NOMO-1 treated with dmso at 0.1 percent for 144 hours (cell line): ENCODE measurements at regions not wholly inside any gene's neighbourhood (a gene's known extent, or its start where the extent isn't known, plus 50 kb on each side); places are given as distances from the start of the nearest gene placed in this dataset.

Source experiments
- DNase-seq: peaks from one replicate; lab custom pipeline; 2025; ENCODE audit not compliant: unreplicated experiment; lab: John Stamatoyannopoulos, UW

GRCh38 chr14:22513066-22513812, 75.8 kb downstream of the DAD1 start:
- DNase-seq: no peak

- no peak for DNase-seq
These were observed 76.8 kb downstream of the DAD1 start for GRCh38 chr14:22512106-22512814.

GRCh38 chr14:22510527-22511110, 78.4 kb downstream of the DAD1 start:
- DNase-seq: no peak

- no peak for DNase-seq
These were observed 79.2 kb downstream of the DAD1 start for GRCh38 chr14:22509751-22510300.

GRCh38 chr14:22509036-22509709, 79.9 kb downstream of the DAD1 start:
- DNase-seq: no peak

GRCh38 chr14:22508662-22509035, 80.4 kb downstream of the DAD1 start:
- DNase-seq: no peak

- DNase-seq: no peak
These were observed 80.9 kb downstream of the DAD1 start for GRCh38 chr14:22508150-22508457.

GRCh38 chr14:22506778-22507351, 82.2 kb downstream of the DAD1 start:
- DNase-seq: no peak

GRCh38 chr14:22506378-22506710, 82.7 kb downstream of the DAD1 start:
- no peak for DNase-seq

- no peak for DNase-seq
These were observed 83.2 kb downstream of the DAD1 start for GRCh38 chr14:22505697-22506377.

GRCh38 chr14:22505309-22505696, 83.7 kb downstream of the DAD1 start:
- no peak for DNase-seq

GRCh38 chr14:22502551-22502950, 86.5 kb downstream of the DAD1 start:
- DNase-seq: no peak

- no peak for DNase-seq
These were observed 87.0 kb downstream of the DAD1 start for GRCh38 chr14:22502007-22502406.

GRCh38 chr14:22500954-22501726, 87.9 kb downstream of the DAD1 start:
- DNase-seq: no peak

- no peak for DNase-seq
These were observed 88.5 kb downstream of the DAD1 start for GRCh38 chr14:22500525-22500924.

GRCh38 chr14:22497671-22498093, 91.3 kb downstream of the DAD1 start:
- no peak for DNase-seq

GRCh38 chr14:22497144-22497423, 91.9 kb downstream of the DAD1 start:
- DNase-seq: no peak

GRCh38 chr14:22494486-22495135, 94.4 kb downstream of the DAD1 start:
- no peak for DNase-seq

GRCh38 chr14:22493753-22494152, 95.3 kb downstream of the DAD1 start:
- no peak for DNase-seq
